ENCODE measurements at regions not wholly inside any gene's neighbourhood (a gene's known extent, or its start where the extent isn't known, plus 50 kb on each side); places are given as distances from the start of the nearest gene placed in this dataset.

DNA sequence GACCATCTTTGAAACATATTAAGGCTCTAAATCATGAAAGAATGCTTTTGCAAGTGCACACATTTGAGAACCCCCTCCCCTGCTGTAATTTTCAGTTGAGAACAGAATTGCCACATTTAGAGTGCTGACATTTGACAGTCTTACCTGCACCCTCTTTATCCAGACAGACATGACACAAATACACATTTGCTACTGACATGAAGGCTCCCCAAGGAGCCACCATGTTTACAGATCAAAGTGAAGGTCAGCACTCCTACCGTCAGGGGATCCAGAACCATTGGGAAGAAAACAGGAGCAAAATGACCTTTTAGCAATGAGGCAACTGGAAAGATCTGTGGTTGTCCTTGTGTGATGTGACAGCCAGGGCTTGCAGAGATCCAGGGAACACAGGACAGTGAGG, 315.4 kb upstream of the CNR1 start:
- no peaks in the 10 kb centered on the region for H3K9me3 ChIP-seq (ENCODE audit: control insufficient read depth, low read length)
- H3K4me2 ChIP-seq (ENCODE audit: low read length) = no peak overlapping the region
- no peaks in the 10 kb centered on the region for H3K27me3 ChIP-seq (ENCODE audit: control insufficient read depth, insufficient read depth, low read length)
- H3K4me1 ChIP-seq = no peaks in the 10 kb centered on the region
- no peak overlapping the region for H3K27ac ChIP-seq
- no peaks in the 10 kb centered on the region for H3K36me3 ChIP-seq (ENCODE audit: control insufficient read depth, insufficient read depth, low read length)
- no peak overlapping the region for H3K4me3 ChIP-seq (ENCODE audit: low read depth, low read length)
- no peak overlapping the region for H2AFZ ChIP-seq
- no peak overlapping the region for H3K9ac ChIP-seq
- TF ChIP-seq, protein P1, sequence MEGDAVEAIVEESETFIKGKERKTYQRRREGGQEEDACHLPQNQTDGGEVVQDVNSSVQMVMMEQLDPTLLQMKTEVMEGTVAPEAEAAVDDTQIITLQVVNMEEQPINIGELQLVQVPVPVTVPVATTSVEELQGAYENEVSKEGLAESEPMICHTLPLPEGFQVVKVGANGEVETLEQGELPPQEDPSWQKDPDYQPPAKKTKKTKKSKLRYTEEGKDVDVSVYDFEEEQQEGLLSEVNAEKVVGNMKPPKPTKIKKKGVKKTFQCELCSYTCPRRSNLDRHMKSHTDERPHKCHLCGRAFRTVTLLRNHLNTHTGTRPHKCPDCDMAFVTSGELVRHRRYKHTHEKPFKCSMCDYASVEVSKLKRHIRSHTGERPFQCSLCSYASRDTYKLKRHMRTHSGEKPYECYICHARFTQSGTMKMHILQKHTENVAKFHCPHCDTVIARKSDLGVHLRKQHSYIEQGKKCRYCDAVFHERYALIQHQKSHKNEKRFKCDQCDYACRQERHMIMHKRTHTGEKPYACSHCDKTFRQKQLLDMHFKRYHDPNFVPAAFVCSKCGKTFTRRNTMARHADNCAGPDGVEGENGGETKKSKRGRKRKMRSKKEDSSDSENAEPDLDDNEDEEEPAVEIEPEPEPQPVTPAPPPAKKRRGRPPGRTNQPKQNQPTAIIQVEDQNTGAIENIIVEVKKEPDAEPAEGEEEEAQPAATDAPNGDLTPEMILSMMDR (IDR thresholded peaks at IDR 0.05) = no peak
- H3K79me2 ChIP-seq = no peaks in the 10 kb centered on the region

- H3K4me3 ChIP-seq (ENCODE audit: low read depth, low read length) = no peak overlapping the region
- no peak overlapping the region for H2AFZ ChIP-seq
- no peaks in the 10 kb centered on the region for H3K79me2 ChIP-seq
- no peaks in the 10 kb centered on the region for H3K27me3 ChIP-seq (ENCODE audit: control insufficient read depth, insufficient read depth, low read length)
- no peak overlapping the region for H3K27ac ChIP-seq
- H3K4me1 ChIP-seq = no peaks in the 10 kb centered on the region
- no peaks in the 10 kb centered on the region for H3K36me3 ChIP-seq (ENCODE audit: control insufficient read depth, insufficient read depth, low read length)
- H3K9ac ChIP-seq = no peak overlapping the region
- no peak overlapping the region for H3K4me2 ChIP-seq (ENCODE audit: low read length)
- H3K9me3 ChIP-seq (ENCODE audit: control insufficient read depth, low read length) = no peaks in the 10 kb centered on the region
- TF ChIP-seq, protein P1 (IDR thresholded peaks at IDR 0.05) = no peak
Measured at GRCh38 chr6:88480816-88481215, 314.7 kb upstream of the CNR1 start.

DNA sequence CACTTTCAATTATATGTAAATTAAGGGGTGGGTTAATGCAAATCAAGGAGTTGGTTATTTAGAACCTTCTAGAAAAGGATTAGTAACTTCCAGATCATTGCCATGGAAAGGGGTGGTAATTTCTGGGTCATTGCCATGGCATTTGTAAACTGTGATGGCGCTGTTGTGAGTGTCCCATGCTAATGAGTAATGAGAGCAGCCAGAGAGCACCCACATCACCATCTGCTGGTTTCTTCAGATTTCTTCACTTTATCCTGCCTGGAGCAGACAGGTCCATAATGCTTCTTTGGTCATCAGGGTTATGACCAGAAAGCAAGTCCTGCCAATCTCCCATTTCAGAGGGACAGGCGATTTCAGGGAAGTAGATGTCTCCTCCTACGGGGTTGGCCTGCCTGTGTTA, 311.3 kb upstream of the CNR1 start:
- H3K4me3 ChIP-seq (ENCODE audit: low read depth, low read length) = no peak overlapping the region
- H3K9me3 ChIP-seq (ENCODE audit: control insufficient read depth, low read length) = no peaks in the 10 kb centered on the region
- H3K4me1 ChIP-seq = no peaks in the 10 kb centered on the region
- no peaks in the 10 kb centered on the region for H3K36me3 ChIP-seq (ENCODE audit: control insufficient read depth, insufficient read depth, low read length)
- TF ChIP-seq, protein P1 (IDR thresholded peaks at IDR 0.05) = no peak
- H3K79me2 ChIP-seq = no peaks in the 10 kb centered on the region
- no peak overlapping the region for H3K4me2 ChIP-seq (ENCODE audit: low read length)
- no peak overlapping the region for H2AFZ ChIP-seq
- H3K27ac ChIP-seq = no peak overlapping the region
- no peak overlapping the region for H3K9ac ChIP-seq
- H3K27me3 ChIP-seq (ENCODE audit: control insufficient read depth, insufficient read depth, low read length) = no peaks in the 10 kb centered on the region

GRCh38 chr6:88476388-88476787, 310.2 kb upstream of the CNR1 start:
- Histone ChIP-seq H3K36me3 (ENCODE audit: control insufficient read depth, insufficient read depth, low read length) (no peaks in the 10 kb centered on the region), H3K4me3 (ENCODE audit: low read depth, low read length) (no peak overlapping the region), H3K9ac (no peak overlapping the region), H3K79me2 (no peaks in the 10 kb centered on the region), H3K4me1 (no peaks in the 10 kb centered on the region), H3K9me3 (ENCODE audit: control insufficient read depth, low read length) (no peaks in the 10 kb centered on the region), H3K27ac (no peak overlapping the region), H3K4me2 (ENCODE audit: low read length) (no peak overlapping the region), H2AFZ (no peak overlapping the region), H3K27me3 (ENCODE audit: control insufficient read depth, insufficient read depth, low read length) (no peaks in the 10 kb centered on the region)
- TF ChIP-seq, protein P1 (IDR thresholded peaks at IDR 0.05) = no peak

GRCh38 chr6:88474720-88475119, 308.6 kb upstream of the CNR1 start:
- Histone ChIP-seq H3K4me3 (ENCODE audit: low read depth, low read length) (no peak overlapping the region), H3K27ac (no peak overlapping the region), H3K27me3 (ENCODE audit: control insufficient read depth, insufficient read depth, low read length) (no peaks in the 10 kb centered on the region), H3K4me2 (ENCODE audit: low read length) (no peak overlapping the region), H3K4me1 (no peaks in the 10 kb centered on the region), H2AFZ (no peak overlapping the region), H3K9me3 (ENCODE audit: control insufficient read depth, low read length) (no peaks in the 10 kb centered on the region), H3K9ac (no peak overlapping the region), H3K79me2 (no peaks in the 10 kb centered on the region), H3K36me3 (ENCODE audit: control insufficient read depth, insufficient read depth, low read length) (no peaks in the 10 kb centered on the region)
- TF ChIP-seq, protein P1 (IDR thresholded peaks at IDR 0.05) = no peak
